22Rv1 (cell line): ENCODE measurements at regions not wholly inside any gene's neighbourhood (a gene's known extent, or its start where the extent isn't known, plus 50 kb on each side); places are given as distances from the start of the nearest gene placed in this dataset.

Experiments
- CTCF ChIP-seq: fragments of 450-650 bp; IDR thresholded peaks from 2 replicates; pipeline ENCODE4 v1.5.1; 2017; ENCODE audit warnings: mild to moderate bottlenecking
- ZFX ChIP-seq: fragments of 450-650 bp; IDR thresholded peaks from 2 replicates; pipeline ENCODE4 v1.6.1; 2017; ENCODE audit warnings: antibody characterized with exemption, borderline replicate concordance

DNA sequence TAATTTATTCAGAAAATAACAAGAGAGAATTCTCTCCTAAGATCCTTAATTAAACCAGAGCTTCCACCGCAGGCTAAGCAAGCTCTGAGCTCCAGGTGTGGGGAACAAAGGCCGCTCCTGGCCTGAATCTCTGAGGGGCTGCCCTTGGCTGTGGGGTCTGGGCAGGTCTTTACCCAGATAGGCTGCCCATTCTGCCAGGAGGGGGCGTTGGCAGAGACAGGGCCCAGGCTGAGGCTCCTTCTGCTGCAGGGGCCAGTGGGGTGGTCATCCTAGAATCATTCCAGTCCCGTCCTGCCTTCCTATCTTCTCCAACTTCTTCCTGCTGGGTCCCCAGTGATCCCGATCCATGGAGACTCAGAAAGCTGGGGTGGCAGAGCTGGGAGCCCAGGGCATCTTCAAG, 82.9 kb upstream of the POU3F1 start:
- TF ChIP-seq CTCF, result no peak
- TF ChIP-seq ZFX, result no peak
